Stimulated activated CD4-positive, alpha-beta T cell treated with anti-CD3 and anti-CD28 coated beads, Interleukin-12 subunit alpha, Interleukin-12 subunit beta, amount 100 ng/mL, for 24 hours (primary cell): ENCODE measurements at regions not wholly inside any gene's neighbourhood (a gene's known extent, or its start where the extent isn't known, plus 50 kb on each side); places are given as distances from the start of the nearest gene placed in this dataset.
"Not testable (repeated sequence)": the region's sequence is repeated elsewhere in the genome, so short reads cannot be mapped to it uniquely, and the experiment has no call there.

Experiments
- DNase-seq, 2 experiments: peaks; one replicate each; pipeline ENCODE4 v3.0.0-alpha.2; 2020; ENCODE audit warnings: low read depth in 2 of 2

DNA sequence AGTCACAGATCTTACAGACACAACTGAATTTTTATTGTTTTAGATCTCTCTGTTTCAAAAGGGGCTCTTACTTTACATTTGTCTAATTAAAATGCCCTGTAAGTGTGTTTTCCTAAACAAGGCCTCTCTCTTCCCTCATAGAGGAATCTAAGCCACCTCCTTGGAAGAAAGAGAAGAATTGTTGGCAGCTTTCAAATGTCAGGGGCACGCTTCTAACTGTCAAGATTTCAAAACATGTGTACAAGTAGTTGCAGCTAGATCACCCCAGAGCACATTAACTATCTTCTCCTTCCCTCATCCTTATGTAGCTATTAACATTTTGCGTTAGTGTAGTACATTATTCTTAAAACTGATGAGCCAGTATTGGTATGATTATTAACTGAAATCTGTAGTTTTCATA is 266.5 kb upstream of the BOD1L1 start:
- no peak for DNase-seq

DNA sequence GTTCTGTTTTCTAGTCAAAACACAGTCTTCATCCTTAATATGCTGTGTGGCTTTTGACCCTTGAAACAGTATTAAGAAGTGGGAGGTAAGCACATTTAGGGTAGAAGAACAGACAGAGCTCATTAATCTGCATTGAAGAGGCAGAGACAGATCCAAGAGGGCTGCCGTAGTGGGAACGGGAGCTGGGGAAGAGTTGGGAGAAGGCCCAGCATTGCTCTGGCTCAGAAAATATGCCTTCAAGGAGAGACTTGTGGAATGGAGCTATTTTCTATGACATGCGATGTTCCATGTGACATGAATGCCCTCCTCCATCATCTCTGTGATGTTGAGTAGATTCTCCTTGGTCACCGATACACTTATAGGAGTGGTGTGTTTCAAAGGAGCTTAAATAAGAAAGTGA is 273.3 kb upstream of the BOD1L1 start:
- DNase-seq, result no peak

- no peak for DNase-seq
These were observed 274.6 kb upstream of the BOD1L1 start for GRCh38 chr4:13902146-13902545.

DNA sequence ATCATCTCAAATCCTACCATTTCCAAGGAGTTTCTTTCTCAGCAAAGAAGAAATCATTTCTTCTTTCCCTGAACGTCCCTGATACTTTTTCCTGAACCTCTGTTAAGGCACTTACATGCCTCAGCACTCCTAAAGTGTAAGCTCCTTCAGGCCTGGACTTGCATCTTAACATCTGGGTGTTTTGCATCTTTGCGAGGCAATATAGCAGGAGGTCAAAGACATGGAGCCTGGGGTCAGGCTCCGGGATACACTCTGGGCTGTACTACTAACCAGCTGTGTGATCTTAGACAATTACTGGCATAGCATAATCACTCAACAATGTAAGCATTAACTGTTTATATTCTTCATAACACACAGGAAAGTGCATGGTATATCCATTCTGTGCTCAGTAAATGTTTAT is 275.5 kb upstream of the BOD1L1 start:
- no peak for DNase-seq

DNA sequence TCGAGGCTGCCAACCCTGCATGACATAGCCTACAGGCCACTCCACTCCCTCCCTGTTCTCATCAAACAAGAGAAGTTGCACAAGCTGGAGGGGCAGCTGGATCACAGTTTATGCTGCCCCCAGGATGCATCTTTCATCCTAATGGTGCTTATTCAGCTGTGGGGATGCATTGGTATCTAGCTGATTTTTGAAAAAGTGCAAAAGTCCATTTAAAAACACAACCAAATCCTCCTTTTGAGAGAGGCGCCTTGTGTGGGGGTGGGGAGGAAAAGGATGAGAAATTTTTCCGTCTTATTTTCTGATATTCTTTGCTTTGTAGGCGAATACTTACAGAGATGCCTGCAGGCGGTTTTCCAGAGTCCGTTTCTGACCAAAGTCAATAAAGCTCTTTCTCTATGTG is 276.4 kb upstream of the BOD1L1 start:
- DNase-seq, result no peak

DNA sequence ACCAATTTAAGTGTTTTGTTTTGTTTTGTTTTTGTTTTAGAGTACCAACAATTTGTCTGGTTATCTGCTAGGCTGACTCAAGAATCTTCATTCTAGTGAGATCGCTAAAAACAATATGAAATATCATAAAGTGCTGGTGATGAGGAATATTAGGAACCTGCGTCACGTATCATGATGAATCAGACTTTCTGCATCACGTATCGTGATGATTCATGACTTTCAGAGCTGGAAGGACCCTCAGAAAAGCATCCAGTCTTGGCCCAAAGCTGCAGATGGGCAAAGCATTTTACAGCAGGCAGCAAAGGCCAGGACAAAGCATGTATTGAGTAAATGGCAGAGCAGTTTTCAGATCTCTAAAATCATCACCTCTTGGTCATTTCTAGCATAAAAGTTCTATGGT is 278.0 kb upstream of the BOD1L1 start:
- DNase-seq, result no peak

DNA sequence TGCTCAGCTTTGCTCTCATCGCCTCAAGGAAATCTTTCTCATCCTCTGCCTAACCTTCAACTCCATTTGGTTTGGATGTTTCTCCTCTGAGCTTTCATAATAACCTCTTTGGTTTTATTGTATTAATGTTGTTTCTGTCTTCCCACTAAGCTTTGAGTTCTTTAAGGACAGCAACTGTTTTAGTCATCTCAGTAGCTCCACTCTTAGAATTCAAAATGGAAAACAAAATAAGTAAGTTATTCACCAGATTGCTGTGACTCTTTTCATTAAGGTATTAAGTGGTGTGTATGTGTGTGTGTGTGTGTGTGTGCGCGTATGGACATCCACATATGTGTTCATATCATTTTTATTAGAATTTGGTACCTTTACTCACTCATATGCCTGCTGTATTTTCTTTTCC is 279.2 kb upstream of the BOD1L1 start:
- no peak for DNase-seq

DNA sequence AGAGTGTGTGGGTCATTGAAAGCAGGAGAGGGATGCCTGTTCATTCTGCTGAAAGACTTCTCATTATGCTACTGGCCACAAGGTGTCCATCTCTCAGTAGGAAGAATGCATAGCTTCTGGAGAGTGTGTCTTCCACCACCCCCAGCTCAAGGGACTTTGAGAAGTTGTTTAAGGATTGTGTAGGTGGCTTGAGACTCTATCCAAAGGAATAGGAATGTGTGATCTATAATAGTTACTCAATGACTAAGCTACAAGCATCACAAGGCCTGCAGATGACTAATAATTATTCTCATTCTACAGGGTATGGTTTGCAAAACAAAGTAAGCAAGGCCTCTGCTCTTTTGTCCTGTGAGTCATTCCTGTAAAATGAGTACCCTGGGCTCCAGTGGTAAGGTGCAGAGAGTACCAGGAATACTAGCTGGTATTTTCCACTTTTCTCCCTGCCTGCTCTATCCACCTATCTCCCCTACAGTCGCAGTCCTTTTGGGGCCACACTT is 279.8 kb upstream of the BOD1L1 start:
- DNase-seq, result no peak

- no peak for DNase-seq
These were observed 280.9 kb upstream of the BOD1L1 start for GRCh38 chr4:13908455-13908854.

- DNase-seq, result no peak
These were observed 283.0 kb upstream of the BOD1L1 start for GRCh38 chr4:13910556-13910955.

- DNase-seq, result no peak
These were observed 283.7 kb upstream of the BOD1L1 start for GRCh38 chr4:13911256-13911655.

GRCh38 chr4:13912436-13912925 is 285.0 kb upstream of the BOD1L1 start:
- DNase-seq, result no peak

DNA sequence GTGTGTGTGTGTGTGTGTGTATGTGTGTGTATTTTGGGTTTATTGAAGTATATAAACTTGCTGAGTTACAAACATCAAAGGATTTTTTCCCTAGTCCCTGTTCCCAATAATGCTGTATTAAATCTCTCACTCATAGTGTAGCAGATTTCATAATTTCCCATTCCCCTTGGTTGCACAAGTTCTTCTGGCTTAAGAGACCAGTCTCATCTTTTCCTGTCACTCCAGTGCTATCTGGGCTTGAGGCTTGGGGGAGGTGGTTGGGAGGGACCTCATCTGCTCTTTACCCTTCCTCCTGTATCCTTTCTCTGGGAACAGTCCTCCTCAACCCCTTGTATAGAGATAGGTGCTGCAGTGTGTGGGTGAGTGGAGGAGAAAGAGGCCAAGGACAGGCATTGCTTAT is 285.4 kb upstream of the BOD1L1 start:
- DNase-seq, result no peak

DNA sequence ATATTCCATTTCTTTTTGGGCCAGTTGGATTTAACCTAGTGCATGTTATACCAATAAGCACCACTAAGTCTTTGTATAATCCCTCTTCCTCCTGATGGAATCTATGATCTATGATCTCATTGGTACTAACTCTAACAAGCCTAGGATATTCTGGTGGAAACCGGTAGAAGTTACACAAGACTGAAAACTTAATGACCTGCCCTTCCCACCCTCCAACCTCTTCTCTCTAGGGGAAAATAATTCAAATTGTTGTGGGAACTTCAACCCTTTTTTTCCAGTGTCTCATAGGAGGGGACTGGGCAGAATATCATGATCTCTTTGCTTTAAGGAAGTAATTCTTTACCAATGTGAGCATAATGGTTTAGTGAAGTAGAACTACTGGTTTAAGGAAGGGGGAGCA is 289.5 kb upstream of the BOD1L1 start:
- no peak for DNase-seq

- DNase-seq, result no peak
These were observed 290.6 kb upstream of the BOD1L1 start for GRCh38 chr4:13918110-13918509.

GRCh38 chr4:13918991-13919441 is 291.5 kb upstream of the BOD1L1 start:
- DNase-seq, result no peak

DNA sequence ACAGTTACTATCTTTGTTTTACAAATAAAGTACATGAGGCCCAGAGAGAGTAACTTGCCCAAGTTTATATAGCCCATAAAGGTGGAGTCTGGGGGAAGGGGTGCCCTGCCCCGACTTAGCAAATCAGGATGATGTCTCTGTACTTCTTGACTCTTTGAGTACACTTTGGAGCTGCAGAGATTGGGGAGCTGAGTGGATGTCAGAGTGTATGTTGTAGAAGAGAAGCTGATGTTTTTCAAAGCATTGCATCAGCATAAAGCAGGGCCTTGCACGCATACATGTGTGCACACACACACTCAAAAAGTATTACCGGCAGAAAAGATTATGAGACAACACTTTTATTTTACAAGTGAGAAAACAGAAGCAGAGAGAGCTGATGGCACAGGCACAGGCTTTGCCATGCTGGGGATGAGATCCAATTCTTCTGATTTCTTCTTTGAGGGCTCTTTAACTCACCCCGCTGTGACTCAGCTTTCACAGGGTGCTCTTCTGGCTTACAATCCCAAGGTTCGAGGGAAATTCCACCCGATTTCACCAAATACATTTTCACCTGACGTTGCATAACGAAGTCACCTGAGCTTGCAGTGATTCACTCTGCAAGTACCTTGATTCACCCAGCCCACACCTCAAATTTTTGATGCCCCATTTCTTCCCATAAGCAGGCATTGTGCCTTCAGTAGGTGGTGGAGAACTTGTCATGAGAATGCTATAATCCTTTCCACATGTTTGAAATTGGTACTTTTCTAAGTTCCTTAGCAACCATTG is 292.8 kb upstream of the BOD1L1 start:
- no peak for DNase-seq

DNA sequence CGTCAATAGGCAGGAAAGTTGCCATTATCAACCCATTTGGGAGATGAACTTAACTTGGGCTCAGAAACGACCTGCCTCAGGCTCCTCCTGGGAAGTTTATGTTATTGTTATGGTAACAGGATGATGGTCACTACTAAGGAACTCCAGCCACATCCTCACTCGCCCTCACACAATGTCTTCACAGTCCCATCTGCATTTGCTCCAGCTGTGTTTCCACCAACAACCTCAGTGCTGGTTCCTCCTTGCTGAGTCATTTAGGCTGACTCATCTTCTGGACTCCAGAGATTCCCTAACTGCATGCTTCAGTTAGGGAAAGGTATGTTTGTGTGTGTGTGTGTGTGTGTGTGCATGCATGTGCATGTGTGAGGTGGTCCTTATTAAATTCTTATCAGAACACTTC is 293.4 kb upstream of the BOD1L1 start:
- no peak for DNase-seq

GRCh38 chr4:13921805-13922204 is 294.3 kb upstream of the BOD1L1 start:
- no peak for DNase-seq

GRCh38 chr4:13922459-13922858 is 294.9 kb upstream of the BOD1L1 start:
- DNase-seq, result no peak

GRCh38 chr4:13922873-13923645 is 295.5 kb upstream of the BOD1L1 start:
- no peak for DNase-seq

- DNase-seq, result not testable (repeated sequence)
These were observed 297.4 kb upstream of the BOD1L1 start for GRCh38 chr4:13924900-13925299.

DNA sequence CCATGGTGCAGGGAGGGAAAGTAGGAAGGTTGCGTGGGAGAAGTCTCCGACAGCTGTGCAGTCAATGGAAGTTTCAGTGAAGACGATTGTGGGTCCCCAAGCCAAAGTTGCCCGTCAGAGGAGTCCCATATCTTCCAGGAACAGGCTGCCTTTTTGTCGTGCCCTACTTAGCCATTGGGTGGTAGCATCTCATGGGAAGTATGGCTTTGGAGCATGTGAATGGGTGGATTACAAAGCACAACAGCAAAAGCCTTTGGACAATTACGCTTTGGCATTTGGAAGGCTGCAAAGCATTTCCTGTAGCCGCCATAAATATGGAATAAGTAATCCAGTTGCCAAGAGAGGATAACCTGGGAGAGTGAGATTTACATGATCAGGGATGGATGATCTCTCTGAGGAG is 300.7 kb upstream of the BOD1L1 start:
- no peak for DNase-seq
